HEK293T (cell line): ENCODE measurements at regions not wholly inside any gene's neighbourhood (a gene's known extent, or its start where the extent isn't known, plus 50 kb on each side); places are given as distances from the start of the nearest gene placed in this dataset.

Source experiments
- CTCF ChIA-PET: fragments of 350-600 bp; formaldehyde crosslinking; extraction: SDS; loops from one replicate; lab custom pipeline; 2021; ENCODE audit warnings: antibody characterized with exemption, inconsistent platforms; lab: Yijun Ruan, JAX
- POLR2A ChIA-PET: fragments of 350-600 bp; formaldehyde crosslinking; extraction: SDS; loops from one replicate; lab custom pipeline; 2020; ENCODE audit warnings: antibody characterized with exemption, inconsistent platforms; lab: Yijun Ruan, JAX
- DNase-seq: peaks from one replicate; pipeline ENCODE4 v3.0.0; 2012; ENCODE audit warnings: mixed read lengths; ENCODE audit errors: extremely low spot score
- ARNT ChIP-seq: fragments of 450-650 bp; IDR thresholded peaks from 2 replicates; pipeline ENCODE4 v1.6.1; 2017; ENCODE audit warnings: mild to moderate bottlenecking
- BHLHE40 ChIP-seq: fragments of 450-650 bp; IDR thresholded peaks from 2 replicates; pipeline ENCODE4 v1.6.1; 2016; ENCODE audit warnings: mild to moderate bottlenecking, moderate library complexity, borderline replicate concordance
- CTBP1 ChIP-seq: fragments of 450-650 bp; IDR thresholded peaks from 2 replicates; pipeline ENCODE4 v1.6.1; 2016; ENCODE audit warnings: borderline replicate concordance
- ELF4 ChIP-seq: fragments of 450-650 bp; IDR thresholded peaks from 2 replicates; pipeline ENCODE4 v1.6.1; 2017; ENCODE audit warnings: antibody characterized with exemption
- FOXA1 ChIP-seq: fragments of 450-650 bp; IDR thresholded peaks from 2 replicates; pipeline ENCODE4 v1.6.1; 2016; ENCODE audit warnings: mild to moderate bottlenecking
- FOXK2 ChIP-seq: fragments of 450-650 bp; IDR thresholded peaks from 2 replicates; pipeline ENCODE4 v1.6.1; 2016; ENCODE audit warnings: mild to moderate bottlenecking
- FOXM1 ChIP-seq: fragments of 450-650 bp; IDR thresholded peaks from 2 replicates; pipeline ENCODE4 v1.6.1; 2017; ENCODE audit warnings: mild to moderate bottlenecking, borderline replicate concordance
- HDGF ChIP-seq: fragments of 450-650 bp; IDR thresholded peaks from 2 replicates; pipeline ENCODE4 v1.6.1; 2017; ENCODE audit warnings: antibody characterized with exemption, borderline replicate concordance
- L3MBTL2 ChIP-seq: fragments of 450-650 bp; conservative IDR thresholded peaks from 2 replicates; pipeline ENCODE4 v1.6.1; 2016; ENCODE audit warnings: mild to moderate bottlenecking
- LEF1 ChIP-seq: fragments of 450-650 bp; IDR thresholded peaks from 2 replicates; pipeline ENCODE4 v1.6.1; 2017; ENCODE audit warnings: mild to moderate bottlenecking, borderline replicate concordance
- NFRKB ChIP-seq: fragments of 450-650 bp; IDR thresholded peaks from 2 replicates; pipeline ENCODE4 v1.6.1; 2016; ENCODE audit warnings: mild to moderate bottlenecking, moderate library complexity
- SP1 ChIP-seq: fragments of 450-650 bp; IDR thresholded peaks from 2 replicates; pipeline ENCODE4 v1.6.1; 2017
- SUZ12 ChIP-seq: fragments of 450-650 bp; IDR thresholded peaks from 2 replicates; pipeline ENCODE4 v1.6.1; 2016; ENCODE audit warnings: mild to moderate bottlenecking
- TARDBP ChIP-seq: fragments of 450-650 bp; IDR thresholded peaks from 2 replicates; pipeline ENCODE4 v1.6.1; 2016
- ZNF384 ChIP-seq: fragments of 450-650 bp; IDR thresholded peaks from 2 replicates; pipeline ENCODE4 v1.6.1; 2016
- TF ChIP-seq, protein P1 (sequence below): fragments of 450-650 bp; IDR thresholded peaks from 2 replicates; pipeline ENCODE4 v1.6.1; 2016

DNA sequence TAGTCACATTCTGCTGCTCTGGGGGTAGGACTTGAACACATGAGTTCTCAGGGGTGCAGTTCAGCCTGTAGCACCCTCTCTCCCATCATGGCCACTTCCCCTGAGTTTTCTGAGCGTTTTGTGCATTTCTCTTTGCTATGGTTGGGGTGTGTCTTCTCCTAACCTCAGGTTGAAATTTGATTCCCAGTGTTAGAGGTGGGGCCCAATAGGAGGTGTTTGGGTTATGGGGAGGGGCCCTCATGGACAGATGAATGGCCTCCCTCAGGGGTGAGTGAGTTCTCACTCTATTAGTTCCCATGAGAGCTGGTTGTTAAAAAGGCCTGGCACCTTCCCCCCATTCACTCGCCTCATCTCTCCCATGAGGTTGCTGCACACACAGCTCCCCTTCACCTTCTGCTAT is 101.1 kb downstream of the FOXL1 start:
- DNase-seq: no peak
- ChIA-PET POLR2A (no interaction called here), CTCF (no interaction called here)
- no peak for TF ChIP-seq SP1
- TF ChIP-seq LEF1: no peak
- no peak for TF ChIP-seq L3MBTL2
- TF ChIP-seq SUZ12: no peak
- TF ChIP-seq NFRKB: no peak
- no peak for TF ChIP-seq ARNT
- no peak for TF ChIP-seq HDGF
- TF ChIP-seq ZNF384: no peak

DNA sequence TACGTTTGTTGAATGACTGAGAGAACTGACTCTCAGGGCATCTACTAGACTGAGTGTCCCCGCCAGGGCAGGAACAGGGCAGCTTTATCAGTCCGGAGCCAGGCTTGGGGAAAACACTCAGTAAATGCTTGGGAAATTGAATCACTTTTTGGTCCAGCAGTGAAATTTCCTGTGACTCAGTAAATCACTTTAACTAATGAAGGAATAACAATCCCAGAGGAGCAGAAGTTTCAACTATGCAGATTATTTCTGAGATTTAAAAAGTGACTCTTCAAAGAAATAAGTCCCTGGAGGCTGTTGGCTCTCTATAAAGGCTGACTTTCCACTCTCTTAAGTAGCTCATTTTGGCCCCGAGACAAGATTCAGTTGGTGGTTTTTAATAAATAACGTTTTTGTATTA is 101.8 kb downstream of the FOXL1 start:
- no peak for TF ChIP-seq TARDBP
- no peak for TF ChIP-seq CTBP1
- TF ChIP-seq FOXK2: no peak
- no peak for TF ChIP-seq ZNF384
- TF ChIP-seq L3MBTL2: no peak
- TF ChIP-seq FOXA1: no peak
- TF ChIP-seq, protein P1, sequence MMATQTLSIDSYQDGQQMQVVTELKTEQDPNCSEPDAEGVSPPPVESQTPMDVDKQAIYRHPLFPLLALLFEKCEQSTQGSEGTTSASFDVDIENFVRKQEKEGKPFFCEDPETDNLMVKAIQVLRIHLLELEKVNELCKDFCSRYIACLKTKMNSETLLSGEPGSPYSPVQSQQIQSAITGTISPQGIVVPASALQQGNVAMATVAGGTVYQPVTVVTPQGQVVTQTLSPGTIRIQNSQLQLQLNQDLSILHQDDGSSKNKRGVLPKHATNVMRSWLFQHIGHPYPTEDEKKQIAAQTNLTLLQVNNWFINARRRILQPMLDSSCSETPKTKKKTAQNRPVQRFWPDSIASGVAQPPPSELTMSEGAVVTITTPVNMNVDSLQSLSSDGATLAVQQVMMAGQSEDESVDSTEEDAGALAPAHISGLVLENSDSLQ: no peak
- no peak for TF ChIP-seq HDGF
- no peak for TF ChIP-seq ARNT
- no peak for TF ChIP-seq NFRKB
- no peak for TF ChIP-seq ELF4
- TF ChIP-seq SUZ12: no peak
- no peak for TF ChIP-seq LEF1
- no peak for TF ChIP-seq FOXM1
- no peak for TF ChIP-seq SP1
- no peak for TF ChIP-seq BHLHE40
- no peak for DNase-seq
- ChIA-PET CTCF (interaction anchor here (0.7 kb wide), 1 partner anchor 11 kb away, joined by 3 read pairs; no protein-coding TSS in a partner anchor), POLR2A (no interaction called here)

DNA sequence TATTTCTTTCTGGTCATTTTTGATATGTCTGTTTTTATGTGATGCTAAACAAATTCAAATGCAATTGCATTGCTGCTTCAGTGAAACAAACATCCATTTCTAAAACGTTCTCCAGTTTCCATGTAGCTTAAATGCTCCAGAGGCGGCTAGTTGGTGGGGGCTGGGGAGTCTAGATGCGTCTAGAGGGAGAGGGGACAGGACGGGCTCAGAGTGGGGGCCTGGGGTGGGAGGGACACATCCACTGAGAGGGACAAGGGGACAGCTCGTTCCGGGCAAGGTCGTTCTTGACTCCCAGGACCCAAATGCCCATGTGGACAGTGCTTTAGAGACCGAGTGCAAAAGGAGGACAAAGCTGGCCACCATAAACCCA is 102.3 kb downstream of the FOXL1 start:
- ChIA-PET CTCF (no interaction called here), POLR2A (no interaction called here)
- DNase-seq: no peak
- TF ChIP-seq ZNF384: no peak
- no peak for TF ChIP-seq FOXA1
- no peak for TF ChIP-seq FOXK2
- TF ChIP-seq, protein P1: no peak
- TF ChIP-seq ARNT: no peak
- no peak for TF ChIP-seq BHLHE40
- no peak for TF ChIP-seq ELF4
- no peak for TF ChIP-seq TARDBP

DNA sequence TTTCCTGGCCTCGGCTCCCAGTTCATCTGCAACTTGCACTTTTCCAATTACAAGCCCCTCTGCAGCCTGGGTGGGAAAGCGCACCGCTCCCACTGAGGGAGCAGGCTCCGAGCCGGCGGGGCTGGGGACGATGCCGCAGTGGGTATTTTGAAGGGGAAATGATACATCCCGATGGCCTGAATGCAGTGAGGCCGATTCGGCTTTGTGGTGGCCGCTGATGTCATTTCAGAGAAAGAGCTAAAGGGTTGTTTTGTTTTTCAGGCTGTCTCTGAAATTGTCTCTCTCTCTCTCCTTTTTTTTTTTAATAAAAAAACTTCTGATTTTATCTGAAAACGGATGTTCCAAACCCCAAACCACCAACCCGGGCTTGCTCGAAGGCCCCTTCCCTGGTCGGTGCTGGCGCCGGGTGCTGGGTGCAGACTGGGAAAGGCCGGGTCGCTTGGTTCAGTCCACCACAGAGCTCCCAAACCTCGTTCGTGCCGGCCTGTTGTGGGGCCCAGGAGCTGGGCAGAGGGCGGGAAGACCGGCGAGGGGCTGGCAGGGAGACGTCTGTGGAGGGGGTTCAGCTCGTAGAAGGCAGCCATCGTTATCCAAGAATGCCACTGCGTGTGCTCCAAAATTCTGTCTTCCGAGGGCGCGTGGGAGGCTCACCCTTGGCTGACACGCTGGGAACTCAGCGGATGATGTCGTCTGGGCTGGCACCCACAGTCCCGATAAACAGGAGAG is 102.8 kb downstream of the FOXL1 start:
- CTCF ChIA-PET: no interaction called here
- no peak for TF ChIP-seq ARNT
- TF ChIP-seq TARDBP: no peak
- no peak for TF ChIP-seq BHLHE40
- no peak for DNase-seq
- POLR2A ChIA-PET: no interaction called here

DNA sequence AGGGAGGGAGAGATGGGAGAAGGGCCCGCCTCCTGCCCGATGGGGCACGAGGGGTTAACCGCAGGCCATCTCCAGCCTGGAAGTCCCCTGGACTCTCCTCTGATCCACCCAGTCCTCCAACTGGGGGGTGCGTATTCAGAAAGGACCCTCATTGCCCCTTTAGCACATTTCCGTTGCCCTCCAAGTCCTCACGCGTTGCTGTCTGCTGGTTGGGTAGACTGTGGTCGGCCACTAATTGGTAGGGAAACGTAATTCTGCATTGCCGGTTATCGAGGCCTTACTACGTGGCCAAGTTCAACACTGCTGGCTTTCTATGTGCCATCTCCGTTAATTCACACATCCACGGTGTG is 103.4 kb downstream of the FOXL1 start:
- ChIA-PET POLR2A (no interaction called here), CTCF (no interaction called here)
- TF ChIP-seq HDGF (no peak), LEF1 (no peak), CTBP1 (no peak)
- no peak for DNase-seq

DNA sequence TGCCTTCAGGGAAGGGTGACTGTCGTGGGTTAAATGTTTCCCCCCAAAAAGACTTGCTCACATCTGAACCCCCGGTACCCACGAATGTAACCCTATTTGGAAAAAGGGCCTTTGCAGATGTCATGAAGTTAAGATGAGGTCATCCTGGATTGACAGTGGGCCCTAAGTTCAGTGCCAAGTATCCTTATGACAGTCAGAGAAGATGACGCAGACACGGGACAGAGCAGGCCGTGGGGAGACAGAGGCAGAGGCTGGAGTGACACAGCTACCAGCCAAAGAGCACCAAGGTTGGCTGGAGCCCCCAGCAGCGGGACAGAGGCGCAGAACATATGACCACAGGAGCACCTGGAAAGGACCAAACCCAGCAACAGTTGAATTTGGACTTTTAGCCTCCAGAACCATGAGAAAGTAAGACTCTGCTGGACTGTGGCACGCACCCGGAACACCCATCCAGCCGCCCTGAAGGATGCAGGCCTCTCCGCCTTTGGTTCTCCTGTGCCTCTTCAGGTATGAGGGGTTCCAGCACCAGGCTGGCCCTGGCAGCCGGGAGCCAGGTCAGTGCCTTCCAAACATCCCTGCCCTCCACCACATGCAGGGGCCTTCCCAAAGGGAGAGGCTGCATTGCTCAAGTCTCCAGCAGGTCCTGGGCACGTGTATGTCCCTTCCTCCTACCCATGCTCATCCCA is 104.0 kb downstream of the FOXL1 start:
- DNase-seq: no peak
- ChIA-PET CTCF (no interaction called here), POLR2A (no interaction called here)
- TF ChIP-seq FOXA1 (no peak), LEF1 (no peak), ARNT (no peak)

DNA sequence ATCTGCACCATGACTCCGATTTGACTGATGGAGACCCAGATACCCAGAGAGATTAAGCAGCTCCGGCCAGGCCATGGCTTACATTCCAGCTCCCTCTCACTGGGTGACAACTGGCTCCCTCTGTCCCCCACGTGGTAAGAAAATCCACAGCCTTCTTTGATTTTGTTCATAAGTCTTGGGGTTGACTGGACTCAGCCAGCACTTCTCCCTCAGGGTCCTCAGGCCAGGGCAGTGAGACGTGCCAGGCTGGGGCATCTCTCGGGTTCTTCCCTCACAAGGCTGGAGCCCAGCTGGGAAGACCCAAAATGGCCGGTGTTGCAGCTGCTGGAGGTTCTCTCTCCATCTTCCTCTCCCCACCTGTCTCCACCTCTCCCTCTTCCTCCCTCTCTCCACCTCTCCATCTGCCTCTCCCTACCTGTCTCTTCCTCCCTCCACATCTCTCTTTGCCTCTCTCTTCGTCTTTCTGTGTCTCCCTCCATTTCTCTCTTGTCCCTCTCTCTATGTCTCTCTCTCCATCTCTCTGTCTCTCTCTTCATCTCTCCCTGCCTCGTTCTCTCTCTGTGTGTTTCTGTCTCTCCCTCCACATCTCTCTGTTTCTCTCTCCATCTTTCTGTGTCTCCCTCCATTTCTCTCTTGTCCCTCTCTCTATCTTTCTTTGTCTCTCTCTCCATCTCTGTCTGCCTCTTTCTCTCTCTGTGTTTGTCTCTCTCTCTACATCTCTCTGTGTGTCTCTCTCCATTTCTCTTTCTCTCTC is 105.3 kb downstream of the FOXL1 start:
- no peak for DNase-seq
- CTCF ChIA-PET: no interaction called here
- POLR2A ChIA-PET: no interaction called here
- TF ChIP-seq NFRKB (no peak), FOXA1 (no peak), FOXK2 (no peak), LEF1 (no peak), TARDBP (no peak), FOXM1 (no peak), BHLHE40 (no peak), CTBP1 (no peak), ZNF384 (no peak), SP1 (no peak), L3MBTL2 (no peak), SUZ12 (no peak), ELF4 (no peak), HDGF (no peak), ARNT (no peak)
- TF ChIP-seq, protein P1: no peak
